ELF-1 (cell line): ENCODE measurements at regions not wholly inside any gene's neighbourhood (a gene's known extent, or its start where the extent isn't known, plus 50 kb on each side); places are given as distances from the start of the nearest gene placed in this dataset.

Experiments used
- DNase-seq: peaks from one replicate; pipeline ENCODE4 v3.0.0-alpha.2; 2016; ENCODE audit warnings: low read depth, low spot score

- DNase-seq: no peak
Measured at GRCh38 chr5:119789406-119790117, 160.2 kb downstream of the FAM170A start.

DNA sequence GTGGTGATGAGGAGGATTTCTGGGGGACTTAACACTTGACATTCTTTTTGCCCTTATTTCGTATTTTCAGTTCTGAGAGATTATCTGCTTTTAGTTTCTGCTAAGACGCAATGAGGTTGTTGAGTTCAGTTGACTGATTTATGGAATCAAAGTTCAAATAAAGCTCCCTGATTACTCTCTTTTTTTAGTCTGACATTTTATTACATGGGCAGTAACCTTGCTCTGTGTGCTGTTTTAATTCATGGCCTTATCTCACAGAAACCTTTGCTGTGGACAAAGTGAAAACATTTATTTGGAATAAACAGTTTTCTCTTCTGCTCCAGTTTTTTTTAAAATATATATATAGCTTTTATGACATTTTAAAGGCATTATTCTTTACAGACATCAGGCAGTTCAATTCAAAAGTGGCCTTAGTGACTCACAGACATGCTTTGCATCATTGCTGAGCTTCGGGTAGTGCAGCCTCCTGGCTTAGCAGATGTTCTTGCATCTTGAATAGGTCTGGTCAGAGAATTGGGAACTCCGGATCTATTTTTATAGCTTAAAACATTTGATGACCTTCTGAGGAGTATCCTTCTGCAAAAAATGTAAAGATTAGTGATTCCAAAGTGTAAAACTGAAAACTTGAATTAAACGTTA is 162.9 kb downstream of the FAM170A start:
- DNase-seq: no peak

DNA sequence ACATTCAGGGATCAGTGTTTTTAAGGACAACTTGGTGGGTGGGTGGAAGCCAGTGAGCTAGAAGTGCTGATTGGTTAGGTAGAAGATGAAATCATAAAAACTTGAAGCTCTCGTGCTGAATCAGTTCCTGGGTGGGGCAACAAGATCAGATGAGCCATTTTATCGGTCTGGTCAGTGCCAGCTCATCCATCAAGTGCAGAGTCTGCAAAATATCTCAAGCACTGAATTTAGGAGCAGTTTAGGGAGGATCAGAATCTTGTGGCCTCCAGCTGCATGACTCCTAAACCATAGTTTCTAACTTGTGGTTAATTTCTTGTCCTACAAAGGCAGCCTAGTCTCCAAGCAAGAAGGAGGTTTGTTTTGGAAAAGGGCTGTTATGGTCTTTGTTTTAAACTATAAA is 166.4 kb downstream of the FAM170A start:
- DNase-seq: no peak

GRCh38 chr5:119801570-119801969 is 172.2 kb downstream of the FAM170A start:
- no peak for DNase-seq

DNA sequence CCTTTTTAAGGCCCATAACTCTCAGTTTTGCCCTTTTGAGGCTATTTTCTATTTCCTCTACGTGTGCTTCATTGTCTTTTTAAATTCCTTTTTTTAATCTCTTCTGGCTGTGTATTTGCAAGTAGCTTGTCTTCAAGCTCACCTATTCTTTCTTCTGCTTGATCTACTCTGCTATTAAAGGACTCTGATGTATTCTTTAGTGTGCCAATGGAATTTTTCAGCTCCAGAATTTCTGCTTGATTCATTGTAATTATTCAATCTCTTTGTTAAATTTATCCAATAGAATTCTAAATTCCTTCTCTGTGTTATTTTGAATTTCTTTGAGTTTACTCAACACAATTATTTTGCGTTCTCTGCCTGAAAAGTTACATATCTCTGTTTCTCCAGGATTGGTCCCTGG is 178.7 kb downstream of the FAM170A start:
- no peak for DNase-seq

GRCh38 chr5:119808474-119808873 is 179.1 kb downstream of the FAM170A start:
- DNase-seq: no peak

- no peak for DNase-seq
Measured at GRCh38 chr5:119810217-119810616, 180.9 kb downstream of the FAM170A start.

DNA sequence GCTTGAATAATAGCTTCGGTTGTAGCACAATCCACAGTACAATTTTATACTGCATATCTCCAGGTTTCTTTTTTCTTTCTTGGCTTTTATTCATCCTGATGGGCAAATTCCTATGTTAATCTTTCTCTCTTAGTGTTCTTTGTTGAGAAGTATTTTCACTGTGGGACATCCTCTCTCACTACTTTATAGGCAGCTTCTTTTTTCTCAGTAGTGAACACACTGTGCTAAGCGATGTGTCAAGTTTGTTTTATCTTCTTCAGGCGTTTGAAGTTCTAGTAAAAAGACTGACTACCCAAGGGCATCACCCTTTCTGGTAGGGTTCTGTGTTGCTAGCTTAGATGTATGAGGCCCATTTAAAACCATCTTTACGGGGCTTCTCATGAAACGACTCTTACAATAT is 182.1 kb downstream of the FAM170A start:
- DNase-seq: no peak

DNA sequence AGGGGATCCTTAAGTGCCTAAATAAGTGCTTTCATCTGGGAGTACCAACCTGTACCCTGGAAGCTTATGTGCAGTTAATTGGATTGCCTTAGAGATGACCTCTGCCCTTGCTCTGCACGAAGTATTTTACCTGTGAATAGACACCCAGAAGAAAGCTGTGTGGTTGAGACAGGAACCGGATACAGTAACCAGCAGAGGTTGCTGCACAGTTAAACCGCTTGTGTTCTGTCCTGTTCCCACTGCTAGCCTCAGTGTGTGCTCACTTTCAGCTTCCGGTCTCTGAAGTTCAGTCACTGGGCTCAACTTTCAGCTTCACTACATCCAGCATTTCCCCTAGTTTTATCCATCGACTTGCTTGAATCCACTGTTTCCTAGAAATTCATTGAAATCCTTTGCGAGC is 185.3 kb downstream of the FAM170A start:
- peak; percentile 6 for DNase-seq

DNA sequence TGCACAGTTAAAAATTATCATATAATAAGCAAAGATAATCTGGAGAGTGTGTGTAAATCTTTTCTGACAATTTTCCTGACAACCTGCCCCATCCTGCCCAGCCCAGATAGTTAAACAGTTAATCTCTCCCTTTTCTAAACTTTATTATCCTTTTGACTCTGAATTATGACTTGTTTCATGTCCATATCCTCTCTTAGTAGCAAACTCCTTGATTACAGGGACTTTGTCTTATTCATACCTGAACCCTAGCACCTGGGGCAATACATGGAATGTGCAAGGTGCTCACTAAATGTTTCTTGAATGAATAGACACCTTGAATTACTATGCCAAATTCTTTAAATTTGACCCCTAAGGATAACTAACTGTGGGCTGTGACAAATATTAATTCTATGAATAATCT is 186.7 kb downstream of the FAM170A start:
- DNase-seq: no peak

DNA sequence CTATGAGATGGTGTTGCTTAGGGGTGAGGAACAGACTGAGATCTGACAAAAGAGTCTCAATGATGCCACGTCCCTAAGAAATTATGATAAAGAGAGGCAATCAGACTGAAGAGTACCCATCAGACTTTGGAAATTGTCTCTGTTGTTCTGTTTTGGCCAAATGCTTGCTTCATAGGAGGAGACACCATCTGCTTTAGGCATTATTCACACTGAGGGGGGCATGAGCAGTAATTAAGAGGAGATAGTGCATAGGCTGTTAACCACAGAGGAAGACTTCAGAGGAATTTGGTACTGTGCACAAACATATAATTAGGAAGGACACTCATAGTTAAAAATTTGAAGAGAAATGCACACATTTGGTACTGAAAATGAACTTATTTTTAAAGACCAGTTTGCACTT is 190.7 kb downstream of the FAM170A start:
- DNase-seq: no peak

DNA sequence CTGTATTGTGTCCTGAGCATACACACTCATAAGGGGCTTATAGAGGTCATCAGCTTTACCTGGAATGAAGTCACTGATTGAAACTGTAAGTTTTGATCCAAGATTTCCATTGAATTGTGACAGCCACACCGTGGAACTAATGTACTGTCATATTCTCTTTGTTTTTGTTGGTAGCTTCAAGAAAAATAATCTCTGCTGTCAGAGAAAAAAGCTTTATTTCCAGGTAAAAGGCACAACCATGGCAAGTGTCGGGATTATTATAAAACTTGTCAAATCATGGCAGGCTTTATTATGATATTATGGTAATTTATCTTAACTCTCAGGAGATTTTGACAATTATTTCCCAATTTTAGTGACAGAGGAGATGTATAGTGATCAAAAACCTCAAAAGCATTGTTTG is 191.2 kb downstream of the FAM170A start:
- no peak for DNase-seq

DNA sequence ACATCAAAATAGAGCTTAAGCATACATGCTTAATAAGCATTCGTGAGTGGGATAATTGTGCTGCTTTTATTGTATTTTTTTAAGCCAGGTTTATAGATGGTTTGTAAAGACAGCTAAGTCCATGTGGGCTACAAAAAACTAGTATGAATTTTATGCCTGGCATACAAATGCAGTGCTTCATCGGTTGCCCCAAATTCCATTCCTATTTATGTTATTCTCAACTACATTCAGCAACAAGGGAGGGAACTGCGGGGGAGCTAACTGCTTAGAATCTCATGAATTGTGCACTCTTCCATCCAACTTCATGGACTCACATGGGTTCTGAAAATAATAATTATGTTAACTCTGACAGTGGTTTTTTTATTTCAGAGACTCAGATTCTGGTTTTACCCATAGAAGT is 199.2 kb downstream of the FAM170A start:
- no peak for DNase-seq

GRCh38 chr5:119829341-119829740 is 200.0 kb downstream of the FAM170A start:
- no peak for DNase-seq

GRCh38 chr5:119833176-119833575 is 203.8 kb downstream of the FAM170A start:
- DNase-seq: no peak

GRCh38 chr5:119840175-119840574 is 210.8 kb downstream of the FAM170A start:
- DNase-seq: no peak

DNA sequence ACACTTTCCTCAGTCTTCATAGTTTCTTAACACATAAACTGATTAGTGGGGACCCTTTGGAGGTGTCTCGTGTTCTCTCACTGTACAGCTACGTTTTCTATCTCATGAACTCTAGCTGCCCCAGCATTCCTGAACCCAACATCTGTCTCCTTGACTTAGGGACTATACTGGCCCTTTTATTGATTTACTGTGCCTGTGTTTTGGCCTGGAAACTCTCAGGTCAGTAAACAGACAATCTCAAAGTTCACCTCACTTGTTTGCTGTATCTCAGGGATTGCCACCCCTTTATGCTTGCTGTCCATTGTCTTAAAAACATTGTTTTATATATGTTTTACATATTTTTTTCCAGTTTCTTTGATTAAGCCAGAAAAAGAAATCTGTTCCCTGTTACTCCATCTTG is 222.8 kb downstream of the FAM170A start:
- no peak for DNase-seq

DNA sequence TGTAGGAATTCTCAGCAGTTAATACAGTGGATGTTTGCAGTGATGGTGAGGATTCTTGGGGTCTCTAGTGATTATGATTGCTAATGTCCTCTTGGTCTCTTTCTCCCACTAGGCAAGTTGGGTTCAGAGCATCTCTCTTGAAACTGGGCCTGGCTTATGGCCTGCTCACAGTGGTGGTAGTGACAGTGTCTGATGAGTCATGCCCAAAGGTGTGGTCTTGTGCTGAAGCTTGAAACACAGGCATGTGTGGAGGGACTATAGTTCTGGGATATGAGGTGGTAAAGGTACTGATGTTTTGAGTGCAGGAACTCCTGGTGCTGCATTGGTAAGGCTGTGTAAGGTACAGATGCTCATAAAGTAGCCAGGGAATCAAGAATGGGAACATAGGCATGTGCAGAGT is 231.1 kb downstream of the FAM170A start:
- DNase-seq: no peak

- no peak for DNase-seq
Measured at GRCh38 chr5:119862619-119863018, 233.3 kb downstream of the FAM170A start.

DNA sequence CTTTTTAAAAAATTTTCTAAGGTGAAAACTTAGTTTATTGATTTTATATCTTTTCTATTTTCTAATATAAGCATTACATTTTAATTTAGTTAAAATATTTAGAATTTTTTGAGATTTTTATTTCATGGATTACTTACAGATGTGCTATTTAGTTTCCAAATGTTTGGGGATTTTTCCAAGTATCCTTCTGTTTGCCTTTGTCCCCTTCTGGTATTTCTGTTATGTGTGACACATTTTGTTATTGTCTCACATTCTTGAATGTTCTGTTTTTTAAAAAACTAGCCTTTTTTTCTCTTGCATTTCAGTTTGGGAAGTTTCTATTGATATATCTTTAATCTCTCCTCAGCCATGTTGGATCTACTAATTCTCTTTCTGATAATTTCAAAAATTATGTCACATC is 234.9 kb downstream of the FAM170A start:
- DNase-seq: no peak

GRCh38 chr5:119873611-119874010 is 244.3 kb downstream of the FAM170A start:
- no peak for DNase-seq

- DNase-seq: no peak
Measured at GRCh38 chr5:119876522-119876921, 247.2 kb downstream of the FAM170A start.

- DNase-seq: peak; percentile 10
Measured at GRCh38 chr5:119878712-119879111, 249.4 kb downstream of the FAM170A start.

DNA sequence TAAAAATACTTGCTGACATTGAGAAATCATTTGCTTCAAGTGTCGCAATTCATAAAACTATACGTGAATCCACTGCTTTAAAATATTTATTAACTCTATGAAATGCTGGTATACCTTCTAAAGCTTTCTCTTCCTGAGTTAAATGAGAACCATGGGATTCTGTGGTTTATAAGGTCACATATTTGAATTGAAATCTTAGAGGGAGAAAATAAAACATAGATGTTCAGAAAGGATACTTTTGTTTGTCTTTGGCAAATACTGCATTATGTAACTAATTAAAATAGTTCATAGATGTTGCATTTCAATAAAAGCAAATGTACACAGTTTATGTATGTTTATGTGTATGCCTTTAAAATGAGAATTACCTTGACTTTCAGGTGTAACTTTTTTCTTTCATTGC is 250.1 kb downstream of the FAM170A start:
- DNase-seq: no peak
